Fibroblast of pulmonary artery (primary cell): ENCODE measurements at regions not wholly inside any gene's neighbourhood (a gene's known extent, or its start where the extent isn't known, plus 50 kb on each side); places are given as distances from the start of the nearest gene placed in this dataset.

Source experiments
- DNase-seq: peaks from one replicate; pipeline ENCODE4 v3.0.0-alpha.2; 2010; ENCODE audit warnings: low read depth
- H3K4me3 ChIP-seq: replicated peaks from 2 replicates; pipeline ENCODE4 v1.5.1; 2011; ENCODE audit warnings: low read depth, mild to moderate bottlenecking, control low read depth, low read length, moderate library complexity
- TF ChIP-seq, protein P1 (sequence below): IDR thresholded peaks from 2 replicates; pipeline ENCODE4 v1.5.1; 2011; ENCODE audit warnings: mild to moderate bottlenecking, control low read depth, low read length, inconsistent platforms; ENCODE audit errors: missing control alignments

DNA sequence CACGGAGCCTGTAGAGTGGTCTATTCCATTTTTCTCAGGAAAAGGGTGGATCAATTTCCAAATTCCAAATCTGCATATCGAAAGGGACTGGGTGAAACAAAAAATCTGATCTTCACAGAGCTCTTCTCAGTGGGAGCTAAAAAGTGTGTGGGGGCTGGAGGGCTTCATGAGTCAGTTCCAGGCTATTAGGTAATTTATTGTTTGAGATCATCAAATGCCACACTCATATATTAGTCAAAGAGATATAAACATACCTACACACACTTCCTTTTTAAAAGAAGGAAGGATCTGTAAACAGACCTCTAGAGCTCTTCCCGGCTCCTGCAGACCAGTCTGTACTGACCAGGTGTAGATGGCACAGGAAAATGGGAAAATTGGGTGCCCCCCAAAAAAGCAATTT is 175.4 kb downstream of the ZBTB18 start:
- DNase-seq = peak; percentile 54
- TF ChIP-seq, protein P1, sequence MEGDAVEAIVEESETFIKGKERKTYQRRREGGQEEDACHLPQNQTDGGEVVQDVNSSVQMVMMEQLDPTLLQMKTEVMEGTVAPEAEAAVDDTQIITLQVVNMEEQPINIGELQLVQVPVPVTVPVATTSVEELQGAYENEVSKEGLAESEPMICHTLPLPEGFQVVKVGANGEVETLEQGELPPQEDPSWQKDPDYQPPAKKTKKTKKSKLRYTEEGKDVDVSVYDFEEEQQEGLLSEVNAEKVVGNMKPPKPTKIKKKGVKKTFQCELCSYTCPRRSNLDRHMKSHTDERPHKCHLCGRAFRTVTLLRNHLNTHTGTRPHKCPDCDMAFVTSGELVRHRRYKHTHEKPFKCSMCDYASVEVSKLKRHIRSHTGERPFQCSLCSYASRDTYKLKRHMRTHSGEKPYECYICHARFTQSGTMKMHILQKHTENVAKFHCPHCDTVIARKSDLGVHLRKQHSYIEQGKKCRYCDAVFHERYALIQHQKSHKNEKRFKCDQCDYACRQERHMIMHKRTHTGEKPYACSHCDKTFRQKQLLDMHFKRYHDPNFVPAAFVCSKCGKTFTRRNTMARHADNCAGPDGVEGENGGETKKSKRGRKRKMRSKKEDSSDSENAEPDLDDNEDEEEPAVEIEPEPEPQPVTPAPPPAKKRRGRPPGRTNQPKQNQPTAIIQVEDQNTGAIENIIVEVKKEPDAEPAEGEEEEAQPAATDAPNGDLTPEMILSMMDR = no peak
- H3K4me3 ChIP-seq = no peak overlapping the region

DNA sequence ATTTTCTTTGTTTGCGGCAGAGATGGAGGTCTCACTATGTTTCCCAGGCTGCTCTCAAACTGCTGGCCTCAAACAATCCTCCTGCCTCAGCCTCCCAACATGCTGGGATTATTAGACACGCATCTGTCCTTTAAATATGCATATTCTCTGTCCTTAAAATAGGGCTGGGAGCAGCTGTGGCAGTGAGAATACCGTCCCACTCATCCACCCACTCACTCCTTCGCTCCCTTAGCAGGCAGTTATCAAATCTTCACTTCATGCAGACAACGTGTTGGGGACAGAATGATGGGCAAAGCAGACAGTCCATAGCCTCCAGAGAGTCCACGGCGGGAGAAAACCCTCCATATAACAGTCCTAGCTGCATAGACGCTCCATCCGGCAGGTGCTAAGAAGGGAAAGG is 179.4 kb downstream of the ZBTB18 start:
- TF ChIP-seq, protein P1 = no peak
- no peak overlapping the region for H3K4me3 ChIP-seq
- DNase-seq = no peak

DNA sequence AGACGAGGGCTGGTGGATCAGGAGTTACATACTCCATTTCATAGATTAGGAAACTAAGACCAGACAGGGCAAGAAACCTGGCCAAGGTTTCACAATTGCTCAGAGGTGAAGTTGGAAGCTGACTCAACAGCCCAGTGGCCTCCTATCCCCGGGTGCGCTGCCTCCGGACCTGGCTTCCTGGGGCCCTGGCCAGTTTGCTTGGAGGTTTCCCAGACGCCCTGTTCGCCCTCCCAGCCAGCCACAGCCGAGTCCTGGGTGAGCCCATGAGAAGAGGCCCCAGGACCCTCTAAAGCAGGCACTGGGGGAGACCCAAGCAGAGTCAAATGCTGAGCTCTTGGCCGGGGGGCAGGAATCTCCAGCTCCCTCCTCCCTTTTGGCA is 180.1 kb downstream of the ZBTB18 start:
- TF ChIP-seq, protein P1 = no peak
- DNase-seq = peak; percentile 44
- H3K4me3 ChIP-seq = peak overlapping the region; percentile 7

DNA sequence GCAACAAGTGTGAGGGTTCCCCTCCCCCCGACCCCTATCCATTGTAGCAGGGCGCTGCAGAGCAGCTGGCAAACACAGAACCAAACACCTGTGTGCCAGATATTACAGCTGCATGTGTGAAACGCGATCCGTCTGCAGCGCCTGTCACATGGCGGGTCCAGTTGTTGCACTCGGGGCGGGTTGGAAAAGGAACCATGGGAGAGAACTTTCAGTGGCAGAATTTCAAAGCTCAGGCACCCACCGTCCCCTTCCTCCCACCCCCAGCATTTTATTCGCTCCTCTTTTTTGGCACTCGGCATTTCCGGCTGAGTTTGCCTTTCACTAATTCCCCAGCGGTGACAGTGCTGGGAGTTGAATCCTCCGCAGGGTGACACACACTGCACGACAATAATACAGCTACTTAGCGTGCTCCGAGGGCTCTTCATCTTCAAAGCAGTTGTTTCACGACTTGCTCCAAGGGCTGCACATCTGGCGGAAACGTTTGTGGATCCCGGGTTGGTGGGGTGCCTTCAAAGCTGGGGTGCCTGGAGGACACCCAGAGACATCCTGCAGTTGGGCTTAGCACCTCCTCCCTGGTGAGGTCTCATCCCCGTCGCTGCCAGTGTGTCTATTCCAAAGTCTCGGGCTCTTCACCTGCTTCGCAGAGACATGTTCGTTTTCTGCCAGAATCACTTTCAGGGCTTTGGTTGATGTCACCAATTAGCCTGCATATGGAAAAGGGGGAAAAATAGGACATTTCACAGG is 180.7 kb downstream of the ZBTB18 start:
- TF ChIP-seq, protein P1 = no peak
- peak overlapping the region; percentile 7 for H3K4me3 ChIP-seq
- DNase-seq = peak; percentile 33

DNA sequence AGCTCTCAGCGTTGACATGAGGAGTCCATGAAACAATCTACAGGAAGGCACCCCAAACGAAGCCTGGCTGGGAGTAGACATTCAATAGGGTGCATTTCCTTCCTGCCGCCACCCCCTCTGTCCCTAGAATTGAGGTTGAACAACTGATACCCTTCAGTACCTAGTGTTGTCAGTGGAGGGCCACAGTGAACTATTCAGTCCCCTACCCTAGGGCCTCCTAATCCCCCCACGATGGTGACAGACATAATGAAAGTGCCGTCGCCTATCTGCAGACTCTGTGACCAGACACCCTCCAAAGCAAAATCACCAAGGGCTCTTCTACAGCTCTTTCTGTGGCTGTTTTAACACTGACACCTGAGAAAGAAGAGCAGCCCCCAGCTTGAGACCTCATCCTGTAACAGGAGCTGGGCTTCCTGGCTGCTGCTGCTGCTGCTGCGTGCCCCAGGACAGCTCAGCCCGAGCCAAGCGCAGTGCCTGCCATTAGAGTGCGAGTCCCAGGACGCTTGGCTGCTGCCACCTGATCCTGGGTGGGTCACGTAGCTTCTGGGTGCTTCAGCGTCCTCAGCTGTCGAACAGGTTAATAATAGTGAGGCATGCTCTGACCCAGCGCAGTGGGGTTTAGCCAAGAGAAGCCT is 183.0 kb downstream of the ZBTB18 start:
- DNase-seq = no peak
- H3K4me3 ChIP-seq = no peak overlapping the region
- TF ChIP-seq, protein P1 = no peak

DNA sequence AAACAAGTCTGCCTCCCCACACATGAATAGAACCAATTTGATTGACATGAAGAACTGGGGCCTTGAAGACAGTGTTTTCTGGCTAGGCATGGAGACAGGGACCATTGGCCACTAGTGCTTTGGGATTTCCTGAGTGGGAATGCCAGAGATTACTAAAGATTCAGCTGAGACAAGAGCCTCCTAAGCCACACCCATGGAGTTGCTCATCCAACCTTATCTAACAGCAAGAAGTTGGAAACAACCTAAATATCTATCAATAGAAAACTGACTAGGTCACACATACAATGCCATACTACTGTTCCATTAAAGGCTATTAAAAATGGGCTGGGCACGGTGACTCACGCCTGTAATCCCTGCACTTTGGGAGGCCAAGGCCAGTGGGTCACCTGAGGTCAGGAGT is 184.1 kb downstream of the ZBTB18 start:
- TF ChIP-seq, protein P1 = no peak
- no peak for DNase-seq
- no peak overlapping the region for H3K4me3 ChIP-seq
